ACC112 (cell line): ENCODE measurements at regions not wholly inside any gene's neighbourhood (a gene's known extent, or its start where the extent isn't known, plus 50 kb on each side); places are given as distances from the start of the nearest gene placed in this dataset.
"Not testable (repeated sequence)": the region's sequence is repeated elsewhere in the genome, so short reads cannot be mapped to it uniquely, and the experiment has no call there.

Experiments used
- H2AFZ ChIP-seq: fragments of 200-600 bp; sonication (generic); one replicate; pipeline ENCODE4 v1.6.0; 2017; ENCODE audit warnings: antibody characterized with exemption, low read length; ENCODE audit not compliant: unreplicated experiment
- H3K27ac ChIP-seq: fragments of 200-600 bp; sonication (generic); 2 replicates; pipeline ENCODE4 v1.5.1; 2014; ENCODE audit warnings: low read depth, mild to moderate bottlenecking, antibody characterized with exemption, low read length, moderate library complexity
- H3K27me3 ChIP-seq: fragments of 200-600 bp; sonication (generic); 2 replicates; pipeline ENCODE4 v1.6.1; 2014; ENCODE audit warnings: mild to moderate bottlenecking, antibody characterized with exemption, low read length, moderate library complexity, mixed read lengths; ENCODE audit not compliant: insufficient read depth
- H3K36me3 ChIP-seq: fragments of 200-600 bp; sonication (generic); 2 replicates; pipeline ENCODE4 v1.6.1; 2016; ENCODE audit warnings: mild to moderate bottlenecking, antibody characterized with exemption, low read length, moderate library complexity, mixed read lengths; ENCODE audit not compliant: insufficient read depth
- H3K4me1 ChIP-seq: fragments of 200-600 bp; sonication (generic); one replicate; pipeline ENCODE4 v1.6.1; 2016; ENCODE audit warnings: low read length, mixed read lengths; ENCODE audit not compliant: insufficient read depth, unreplicated experiment, control insufficient read depth
- H3K4me3 ChIP-seq: fragments of 200-600 bp; sonication (generic); 2 replicates; pipeline ENCODE4 v1.5.1; 2014; ENCODE audit warnings: mild to moderate bottlenecking, low read depth, low read length
- H3K79me2 ChIP-seq: fragments of 200-600 bp; sonication (generic); one replicate; pipeline ENCODE4 v1.6.0; 2016; ENCODE audit warnings: low read length; ENCODE audit not compliant: control insufficient read depth, unreplicated experiment, insufficient read depth

- H3K27ac ChIP-seq, result no peak overlapping the region
- H3K4me1 ChIP-seq, result no peaks in the 10 kb centered on the region
- no peak overlapping the region for H3K4me3 ChIP-seq
- no peak overlapping the region for H2AFZ ChIP-seq
- no peaks in the 10 kb centered on the region for H3K79me2 ChIP-seq
- H3K36me3 ChIP-seq, result no peaks in the 10 kb centered on the region
- no peaks in the 10 kb centered on the region for H3K27me3 ChIP-seq
These were observed 1170.7 kb upstream of the SLC39A10 start for GRCh38 chr2:194486326-194486725.

- H3K79me2 ChIP-seq, result no peaks in the 10 kb centered on the region
- H3K4me1 ChIP-seq, result no peaks in the 10 kb centered on the region
- H3K36me3 ChIP-seq, result no peaks in the 10 kb centered on the region
- H2AFZ ChIP-seq, result no peak overlapping the region
- no peaks in the 10 kb centered on the region for H3K27me3 ChIP-seq
- H3K27ac ChIP-seq, result no peak overlapping the region
- H3K4me3 ChIP-seq, result no peak overlapping the region
These were observed 1174.0 kb upstream of the SLC39A10 start for GRCh38 chr2:194483041-194483440.

DNA sequence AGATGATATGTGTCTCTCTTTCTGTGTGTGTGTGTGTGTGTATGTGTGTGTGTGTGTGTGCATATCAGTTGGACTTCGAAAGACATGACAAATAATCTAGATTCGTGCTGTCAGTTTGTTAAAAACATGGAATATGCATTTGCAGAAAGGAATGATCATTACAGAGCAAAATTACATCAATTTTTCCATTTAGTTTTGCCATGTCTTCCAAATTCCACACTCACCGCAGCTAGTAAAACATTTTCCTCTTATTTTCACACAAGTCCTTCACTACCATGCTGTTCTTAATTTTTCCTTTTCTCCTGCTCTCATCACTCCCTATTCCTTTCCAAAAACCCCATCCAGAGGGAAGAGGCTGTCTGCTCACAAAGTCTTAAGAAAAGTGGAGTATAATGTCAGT lies 1191.4 kb upstream of the SLC39A10 start:
- Histone ChIP-seq H3K4me1 (no peaks in the 10 kb centered on the region), H3K27ac (no peak overlapping the region), H3K4me3 (no peak overlapping the region), H3K36me3 (no peaks in the 10 kb centered on the region), H3K27me3 (no peaks in the 10 kb centered on the region), H3K79me2 (no peaks in the 10 kb centered on the region), H2AFZ (no peak overlapping the region)

DNA sequence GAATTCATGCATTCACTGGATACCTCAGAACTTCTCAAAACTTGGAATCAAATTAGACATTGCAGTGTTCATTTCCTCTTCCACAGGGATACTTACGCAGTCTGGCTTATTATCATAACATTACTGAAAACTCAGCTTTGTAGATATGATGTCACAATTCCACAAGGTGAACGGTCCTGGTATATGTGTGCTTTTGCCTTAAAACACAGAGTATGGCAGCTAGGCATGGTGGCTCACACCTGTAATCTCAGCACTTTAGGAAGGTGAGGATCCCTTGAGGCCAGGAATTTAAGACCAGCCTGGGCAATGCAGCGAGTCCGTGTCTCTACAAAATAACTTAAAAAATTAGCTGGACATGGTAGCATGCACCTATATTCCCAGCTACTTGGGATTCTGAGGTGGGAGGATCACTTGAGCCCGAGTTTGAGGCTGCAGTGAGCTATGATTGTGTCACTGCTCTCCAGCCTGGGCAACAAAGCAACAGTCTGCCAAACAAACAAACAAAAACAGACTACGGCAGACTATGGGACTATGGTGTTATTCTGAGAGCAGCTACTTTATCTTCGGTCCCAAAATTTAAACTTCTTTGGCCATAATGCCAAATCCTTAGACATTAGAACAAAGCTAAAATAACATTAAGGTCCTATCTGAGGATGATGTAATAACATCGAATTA lies 1191.9 kb upstream of the SLC39A10 start:
- Histone ChIP-seq H2AFZ (no peak overlapping the region), H3K27ac (no peak overlapping the region), H3K4me1 (no peaks in the 10 kb centered on the region), H3K36me3 (no peaks in the 10 kb centered on the region), H3K4me3 (no peak overlapping the region), H3K27me3 (no peaks in the 10 kb centered on the region), H3K79me2 (no peaks in the 10 kb centered on the region)

DNA sequence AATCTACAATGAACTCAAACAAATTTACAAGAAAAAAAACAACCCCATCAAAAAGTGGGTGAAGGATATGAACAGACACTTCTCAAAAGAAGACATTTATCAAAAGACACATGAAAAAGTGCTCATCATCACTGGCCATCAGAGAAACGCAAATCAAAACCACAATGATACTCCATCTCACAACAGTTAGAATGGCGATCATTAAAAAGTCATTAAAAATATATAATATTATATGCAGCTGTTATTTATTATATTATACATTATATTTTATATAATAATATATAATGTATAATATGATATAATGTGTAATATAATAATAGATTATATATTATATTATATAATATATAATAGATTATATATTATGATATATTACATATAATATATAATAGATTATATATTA lies 1194.1 kb upstream of the SLC39A10 start:
- not testable (repeated sequence) for H2AFZ ChIP-seq, H3K4me1 ChIP-seq, H3K4me3 ChIP-seq, H3K79me2 ChIP-seq, H3K27me3 ChIP-seq, H3K27ac ChIP-seq, H3K36me3 ChIP-seq

DNA sequence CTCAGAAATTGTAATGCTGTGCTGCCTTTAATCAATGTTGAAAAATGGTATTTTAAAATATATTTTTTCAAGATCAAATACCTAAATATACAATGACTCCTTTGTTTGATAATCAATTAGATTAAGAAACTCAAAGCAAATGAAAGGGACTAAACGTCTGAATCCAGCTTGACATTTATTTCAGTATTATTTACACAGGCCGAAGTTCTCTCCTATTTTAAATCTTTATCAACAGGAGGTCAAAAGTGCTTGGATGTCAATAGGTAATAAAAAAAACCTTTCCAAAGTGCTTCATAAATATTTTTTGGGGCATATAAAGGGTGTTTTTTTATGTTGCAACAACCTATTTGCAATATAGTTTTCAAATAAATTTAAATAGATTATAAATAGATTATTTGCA lies 1201.7 kb upstream of the SLC39A10 start:
- Histone ChIP-seq H2AFZ (no peak overlapping the region), H3K27ac (no peak overlapping the region), H3K36me3 (no peaks in the 10 kb centered on the region), H3K79me2 (no peaks in the 10 kb centered on the region), H3K4me3 (no peak overlapping the region), H3K4me1 (no peaks in the 10 kb centered on the region), H3K27me3 (no peaks in the 10 kb centered on the region)

DNA sequence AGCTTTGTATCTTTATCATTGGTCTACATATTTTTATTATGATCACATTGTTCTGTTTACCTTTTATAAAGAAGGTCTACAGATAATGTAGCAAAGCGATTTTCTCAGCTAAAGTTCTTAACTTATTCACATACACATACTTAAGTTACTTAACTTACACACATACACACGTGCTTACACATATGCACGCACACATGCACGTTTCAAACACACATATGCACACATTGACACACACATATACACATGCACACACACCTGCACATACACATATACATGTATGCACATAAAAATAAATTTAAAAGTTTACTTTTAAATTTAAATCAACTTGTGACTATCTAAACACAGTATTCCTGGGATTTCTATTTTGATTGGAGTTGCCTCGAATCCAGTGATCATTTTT lies 1204.5 kb upstream of the SLC39A10 start:
- H2AFZ ChIP-seq, result no peak overlapping the region
- H3K4me1 ChIP-seq, result no peaks in the 10 kb centered on the region
- no peaks in the 10 kb centered on the region for H3K36me3 ChIP-seq
- no peak overlapping the region for H3K27ac ChIP-seq
- H3K79me2 ChIP-seq, result no peaks in the 10 kb centered on the region
- no peak overlapping the region for H3K4me3 ChIP-seq
- H3K27me3 ChIP-seq, result no peaks in the 10 kb centered on the region

GRCh38 chr2:194445226-194445625 lies 1211.8 kb upstream of the SLC39A10 start:
- no peak overlapping the region for H3K4me3 ChIP-seq
- H3K79me2 ChIP-seq, result no peaks in the 10 kb centered on the region
- no peaks in the 10 kb centered on the region for H3K27me3 ChIP-seq
- no peaks in the 10 kb centered on the region for H3K36me3 ChIP-seq
- H3K4me1 ChIP-seq, result no peaks in the 10 kb centered on the region
- no peak overlapping the region for H3K27ac ChIP-seq
- H2AFZ ChIP-seq, result no peak overlapping the region

DNA sequence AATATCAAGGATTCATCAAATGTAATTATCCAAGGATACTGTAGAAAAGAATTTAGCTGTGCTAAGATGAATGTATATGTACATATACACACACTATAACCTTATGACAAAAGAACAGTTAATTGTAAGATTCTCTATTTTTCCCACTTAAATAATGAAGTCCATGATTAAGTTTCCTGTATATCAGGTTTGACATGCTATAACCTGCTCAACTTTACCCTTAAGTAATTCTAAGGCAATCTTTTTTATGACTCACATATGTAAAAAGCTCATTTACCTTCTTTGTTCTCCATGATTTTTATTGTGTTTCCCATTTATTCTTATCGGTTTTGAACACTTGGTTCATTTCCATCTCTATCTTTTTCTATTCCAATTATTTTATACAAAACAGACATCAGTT lies 1213.1 kb upstream of the SLC39A10 start:
- Histone ChIP-seq H3K36me3 (no peaks in the 10 kb centered on the region), H3K4me3 (no peak overlapping the region), H2AFZ (peak overlapping the region; percentile 5), H3K79me2 (no peaks in the 10 kb centered on the region), H3K27ac (no peak overlapping the region), H3K27me3 (no peaks in the 10 kb centered on the region), H3K4me1 (no peaks in the 10 kb centered on the region)

GRCh38 chr2:194424683-194425209 lies 1232.3 kb upstream of the SLC39A10 start:
- Histone ChIP-seq H3K4me1 (no peaks in the 10 kb centered on the region), H3K4me3 (no peak overlapping the region), H3K27ac (no peak overlapping the region), H3K27me3 (no peaks in the 10 kb centered on the region), H2AFZ (no peak overlapping the region), H3K79me2 (no peaks in the 10 kb centered on the region), H3K36me3 (no peaks in the 10 kb centered on the region)

GRCh38 chr2:194411221-194411620 lies 1245.8 kb upstream of the SLC39A10 start:
- Histone ChIP-seq H3K4me1 (peaks cover 10% of the 10 kb centered on the region), H3K79me2 (no peaks in the 10 kb centered on the region), H3K27ac (no peak overlapping the region), H3K36me3 (no peaks in the 10 kb centered on the region), H3K4me3 (no peak overlapping the region), H2AFZ (no peak overlapping the region), H3K27me3 (no peaks in the 10 kb centered on the region)
